GM12873 (cell line): ENCODE measurements at regions not wholly inside any gene's neighbourhood (a gene's known extent, or its start where the extent isn't known, plus 50 kb on each side); places are given as distances from the start of the nearest gene placed in this dataset.

ENCODE experiments used
- TF ChIP-seq, protein P1 (sequence below): IDR thresholded peaks from 2 replicates; pipeline ENCODE4 v1.5.1; 2012; ENCODE audit warnings: low read depth, mild to moderate bottlenecking, moderate library complexity, low read length, control low read depth; ENCODE audit not compliant: insufficient read depth; ENCODE audit errors: missing control alignments

DNA sequence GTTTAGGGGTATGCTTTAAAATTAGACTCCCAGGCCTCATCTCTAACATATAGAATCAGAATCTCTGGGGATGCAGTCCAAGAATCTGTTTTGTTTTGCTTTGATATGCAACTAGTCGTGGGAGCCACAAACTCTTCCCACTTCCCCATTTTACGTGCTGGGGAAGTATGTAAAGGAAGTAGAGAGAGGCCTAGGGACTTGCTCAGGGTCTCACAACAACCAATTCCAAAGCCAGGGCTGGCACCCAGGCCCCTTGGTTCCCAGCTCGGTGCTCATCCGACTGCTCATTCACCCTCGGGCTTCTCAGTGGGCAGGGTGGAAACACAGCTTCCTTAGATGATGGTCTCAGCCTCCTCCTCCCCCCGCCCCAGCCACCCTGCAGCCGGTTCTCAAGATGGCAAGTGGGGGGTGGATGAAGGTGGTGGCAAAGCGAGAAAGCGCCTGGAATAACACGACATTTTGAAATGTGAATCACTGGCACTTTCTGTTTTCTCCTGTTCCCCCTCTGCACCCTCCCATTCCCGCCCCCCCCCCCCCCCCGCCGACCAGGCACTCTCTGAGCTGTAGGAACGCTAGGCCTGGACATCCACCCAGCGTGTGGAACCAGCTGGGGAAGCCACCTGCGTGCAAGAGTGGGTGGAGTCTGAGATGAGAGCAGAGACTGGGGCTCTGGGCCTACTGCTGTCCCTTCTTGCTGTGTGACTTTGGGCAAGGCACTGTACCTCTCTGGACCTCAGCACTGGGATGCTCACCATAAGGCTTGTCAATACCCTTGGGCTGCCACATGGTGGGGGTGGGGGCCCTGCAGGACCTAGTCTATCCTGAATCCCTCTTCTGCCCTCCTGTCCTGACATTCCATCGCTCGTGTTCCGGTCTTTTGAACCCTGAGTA is 214.5 kb downstream of the RPLP1 start:
- TF ChIP-seq, protein P1, sequence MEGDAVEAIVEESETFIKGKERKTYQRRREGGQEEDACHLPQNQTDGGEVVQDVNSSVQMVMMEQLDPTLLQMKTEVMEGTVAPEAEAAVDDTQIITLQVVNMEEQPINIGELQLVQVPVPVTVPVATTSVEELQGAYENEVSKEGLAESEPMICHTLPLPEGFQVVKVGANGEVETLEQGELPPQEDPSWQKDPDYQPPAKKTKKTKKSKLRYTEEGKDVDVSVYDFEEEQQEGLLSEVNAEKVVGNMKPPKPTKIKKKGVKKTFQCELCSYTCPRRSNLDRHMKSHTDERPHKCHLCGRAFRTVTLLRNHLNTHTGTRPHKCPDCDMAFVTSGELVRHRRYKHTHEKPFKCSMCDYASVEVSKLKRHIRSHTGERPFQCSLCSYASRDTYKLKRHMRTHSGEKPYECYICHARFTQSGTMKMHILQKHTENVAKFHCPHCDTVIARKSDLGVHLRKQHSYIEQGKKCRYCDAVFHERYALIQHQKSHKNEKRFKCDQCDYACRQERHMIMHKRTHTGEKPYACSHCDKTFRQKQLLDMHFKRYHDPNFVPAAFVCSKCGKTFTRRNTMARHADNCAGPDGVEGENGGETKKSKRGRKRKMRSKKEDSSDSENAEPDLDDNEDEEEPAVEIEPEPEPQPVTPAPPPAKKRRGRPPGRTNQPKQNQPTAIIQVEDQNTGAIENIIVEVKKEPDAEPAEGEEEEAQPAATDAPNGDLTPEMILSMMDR = no peak

DNA sequence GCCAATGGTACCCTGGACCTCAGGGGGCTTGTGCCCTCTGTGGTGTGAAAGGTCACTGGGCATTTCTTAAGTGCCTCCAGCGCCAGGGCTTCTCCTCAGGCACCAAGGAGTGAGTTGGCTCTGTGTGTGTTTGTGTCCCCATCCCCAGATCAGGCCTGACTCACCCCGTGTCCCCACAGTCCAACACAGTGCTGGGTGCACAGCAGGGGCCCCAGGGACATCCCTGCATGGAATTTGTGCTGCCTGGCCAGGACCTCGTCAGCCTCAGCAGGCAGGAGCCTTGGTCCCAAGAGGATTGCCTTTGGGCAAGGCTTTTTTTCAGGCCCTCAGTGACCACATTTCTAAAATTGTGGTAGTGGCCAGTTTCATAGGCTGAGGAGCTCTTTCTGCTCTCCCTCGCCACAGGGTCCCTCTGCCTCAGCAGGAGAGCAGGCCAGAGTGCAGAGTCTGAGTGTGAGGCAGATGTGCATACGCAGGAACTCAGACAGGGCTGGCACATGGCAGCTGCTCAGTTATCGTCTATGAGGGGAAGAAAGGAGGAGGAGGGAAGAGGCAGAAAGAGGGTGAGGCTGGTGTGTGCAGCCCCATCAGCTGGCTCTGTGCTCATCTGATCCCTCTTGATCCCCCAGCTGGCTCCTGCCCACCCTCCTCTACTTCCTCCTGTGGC is 215.6 kb downstream of the RPLP1 start:
- TF ChIP-seq, protein P1 = no peak

DNA sequence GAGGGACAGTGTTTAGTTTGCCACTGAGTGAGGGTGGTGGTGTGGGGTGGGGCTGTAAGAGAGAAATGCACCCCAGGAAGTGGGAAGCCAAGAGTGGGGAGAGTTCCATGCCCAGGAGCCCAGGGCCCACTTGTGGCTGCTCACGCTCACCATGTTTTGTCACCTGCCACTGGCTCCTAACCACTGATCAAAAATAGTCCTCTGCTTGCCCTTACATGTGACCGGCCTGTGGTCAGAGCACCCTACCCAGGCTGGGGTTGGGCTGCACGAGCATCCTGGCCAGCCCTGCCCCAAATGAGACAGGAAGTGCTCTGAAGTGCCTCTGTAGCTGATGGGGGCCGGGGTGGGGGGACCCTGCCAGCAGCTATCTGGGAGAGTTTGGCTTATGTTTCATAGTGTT is 216.3 kb downstream of the RPLP1 start:
- TF ChIP-seq, protein P1 = no peak

DNA sequence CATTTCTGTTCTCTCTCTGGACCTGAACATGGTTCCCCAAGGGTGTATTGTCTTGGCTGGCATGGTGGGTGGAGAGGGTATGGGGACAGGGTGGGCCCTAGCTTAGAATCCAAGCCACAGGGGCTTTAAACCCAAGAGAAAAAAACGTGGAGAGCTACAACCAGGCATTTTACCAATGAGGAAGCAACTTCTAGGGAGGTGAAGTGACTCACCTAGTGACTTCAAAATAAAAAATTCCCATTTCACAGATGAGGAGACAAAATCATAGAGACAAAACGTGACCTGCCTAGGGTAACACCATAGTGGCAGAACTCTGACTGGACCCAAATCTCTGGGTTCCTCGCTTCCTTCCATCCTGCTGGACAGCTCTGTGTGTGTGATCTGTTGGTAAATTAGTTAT is 216.8 kb downstream of the RPLP1 start:
- TF ChIP-seq, protein P1 = no peak

DNA sequence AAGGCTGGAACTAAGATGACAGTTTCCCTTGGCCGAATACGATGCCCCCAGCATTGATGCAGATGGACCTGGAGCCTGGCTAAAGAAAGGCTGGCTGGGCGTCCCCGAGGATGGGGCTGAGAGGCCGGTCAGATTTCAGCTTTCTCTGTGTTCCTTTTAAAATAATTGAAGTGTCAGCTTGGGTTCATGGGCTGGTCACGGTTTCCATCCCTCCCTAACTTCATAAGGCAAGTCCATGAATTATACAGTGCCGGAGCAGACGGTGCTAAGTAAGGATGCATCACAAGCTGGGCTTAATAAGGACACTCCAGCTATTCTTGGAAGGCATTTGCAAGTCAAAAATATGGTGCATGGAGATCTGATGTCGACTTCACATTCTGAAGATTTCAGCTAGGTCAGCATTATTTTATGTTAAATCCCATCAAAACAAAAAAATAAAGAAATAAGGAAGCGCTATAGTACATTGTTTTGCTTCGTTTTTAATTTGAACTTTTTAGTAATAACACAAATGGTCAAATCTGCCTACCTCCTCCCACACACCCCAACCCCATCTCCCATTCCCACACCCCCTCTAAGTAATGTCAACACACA is 220.8 kb downstream of the RPLP1 start:
- TF ChIP-seq, protein P1 = no peak

DNA sequence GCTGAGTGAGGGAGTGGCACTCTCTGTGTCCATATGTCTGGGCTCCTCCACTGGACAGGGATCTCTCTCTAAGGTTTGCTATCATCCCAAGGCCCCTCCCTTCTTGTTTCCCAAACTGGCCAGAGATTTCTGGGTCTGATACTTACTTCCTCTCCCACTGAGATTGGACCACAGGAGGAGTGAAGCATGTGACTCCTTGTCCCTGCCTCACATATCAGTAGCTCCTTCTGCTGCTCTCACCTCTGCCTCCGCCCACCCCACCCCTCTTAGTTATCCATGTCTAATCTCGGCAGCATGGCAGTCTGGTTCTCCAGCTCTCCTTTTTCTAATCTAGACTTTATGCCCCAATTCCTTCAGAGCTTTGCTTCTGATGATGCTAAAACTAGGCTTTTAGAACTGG is 223.1 kb downstream of the RPLP1 start:
- TF ChIP-seq, protein P1 = no peak

DNA sequence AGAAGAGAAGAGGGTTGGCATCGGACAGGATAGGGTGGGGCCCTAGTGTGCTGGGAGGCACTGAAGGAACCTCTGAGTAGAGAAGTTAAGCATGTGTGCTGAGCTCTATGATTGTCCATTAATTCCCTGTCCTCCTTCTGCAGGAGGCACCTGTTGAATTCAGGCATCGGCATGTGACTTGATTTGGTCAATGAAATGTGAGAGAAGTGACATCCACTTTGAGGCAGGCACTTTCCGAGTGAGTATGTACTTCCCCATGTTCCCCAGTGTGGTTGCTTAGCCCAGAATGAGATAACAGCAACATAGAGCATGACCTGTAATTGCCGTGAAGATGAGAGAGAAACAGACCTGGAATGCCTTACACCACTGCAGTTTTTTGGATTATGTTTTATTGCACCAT is 224.8 kb downstream of the RPLP1 start:
- TF ChIP-seq, protein P1 = no peak
